ENCODE measurements at regions not wholly inside any gene's neighbourhood (a gene's known extent, or its start where the extent isn't known, plus 50 kb on each side); places are given as distances from the start of the nearest gene placed in this dataset.

DNA sequence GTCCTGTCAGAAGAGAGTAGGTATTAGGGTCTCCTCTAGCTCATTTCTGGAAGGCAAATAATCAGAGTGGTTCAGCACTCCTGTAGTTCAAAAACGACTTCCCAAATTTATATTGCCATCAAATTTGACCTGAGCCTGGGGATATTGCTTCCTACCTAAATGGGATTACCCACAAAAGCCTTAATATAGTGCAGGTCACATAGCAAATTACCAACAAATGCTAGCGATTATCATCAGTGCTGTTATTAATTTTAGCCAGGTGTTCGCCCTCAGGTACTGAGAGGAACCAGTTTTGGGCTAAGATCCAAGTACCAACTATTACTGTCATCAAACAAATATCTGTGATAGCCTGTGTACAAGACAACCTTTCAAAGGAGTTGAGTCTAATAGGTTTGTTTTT is 661.8 kb upstream of the PTBP2 start:
- ATAC-seq, result no peak
- DNase-seq (ENCODE audit: low spot score), result no peak
- intact Hi-C loops (cut with DNase I), result no loop called here

DNA sequence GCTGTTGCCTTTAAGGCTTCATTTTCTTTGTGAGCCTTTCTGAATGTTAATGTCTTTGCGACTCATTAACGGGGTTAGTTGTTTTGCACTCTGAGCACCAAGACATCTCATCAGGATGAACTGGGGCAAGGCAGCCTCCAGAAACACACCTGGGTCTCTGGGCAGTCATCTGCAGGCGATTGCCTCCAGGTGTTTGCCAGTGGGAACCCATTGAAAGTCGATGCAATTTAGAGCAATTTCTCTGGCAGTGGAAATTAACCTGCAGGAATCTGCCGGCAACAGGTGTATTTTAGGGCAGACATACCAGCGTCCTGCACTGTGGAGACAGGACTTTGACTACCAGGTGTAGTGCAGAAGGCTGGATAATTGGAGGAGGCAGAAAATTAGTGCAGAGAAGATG is 661.0 kb upstream of the PTBP2 start:
- DNase-seq (ENCODE audit: low spot score) (no peak), ATAC-seq (no peak)
- intact Hi-C loops (cut with DNase I), result no loop called here

DNA sequence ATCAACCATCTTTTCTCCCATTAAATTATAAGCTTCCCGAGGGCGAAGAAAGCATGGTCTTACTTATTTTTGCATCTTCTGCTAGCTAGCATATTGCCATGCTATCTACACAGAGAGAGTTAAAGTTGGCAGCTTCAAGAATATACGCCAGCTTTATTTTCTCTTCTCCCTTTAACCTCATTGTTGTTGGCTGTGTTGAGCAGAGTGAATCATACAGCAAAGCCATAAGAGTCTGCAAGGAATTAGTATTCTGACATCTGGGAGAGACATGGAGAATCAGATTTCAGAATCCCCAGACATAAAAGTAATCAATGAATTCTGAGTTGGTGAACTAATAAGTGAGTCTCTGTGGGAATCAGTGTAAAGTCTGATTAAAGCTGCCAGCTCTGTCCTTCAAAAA is 649.6 kb upstream of the PTBP2 start:
- ATAC-seq (no peak), DNase-seq (ENCODE audit: low spot score) (no peak)
- intact Hi-C loops (cut with DNase I), result no loop called here

DNA sequence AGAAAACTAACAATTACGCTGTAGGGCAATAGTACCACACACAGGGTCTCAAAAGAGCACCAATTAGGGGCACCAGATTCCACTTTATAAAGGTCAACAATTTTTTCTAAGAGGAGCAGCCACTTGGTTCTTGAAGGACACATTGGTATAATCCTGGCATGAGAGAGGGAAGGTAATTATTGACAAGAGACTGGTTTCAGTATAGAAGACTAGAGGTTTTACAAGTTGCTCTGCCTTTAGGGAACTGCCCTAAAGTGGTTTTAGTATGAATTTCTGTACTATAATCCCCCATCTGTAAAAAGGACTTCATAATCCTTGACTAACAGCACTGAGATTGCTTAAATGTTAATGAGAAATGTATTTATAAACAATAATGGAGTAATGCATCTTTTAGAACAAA is 648.5 kb upstream of the PTBP2 start:
- no peak for DNase-seq (ENCODE audit: low spot score)
- intact Hi-C loops (cut with DNase I), result no loop called here
- ATAC-seq, result no peak

DNA sequence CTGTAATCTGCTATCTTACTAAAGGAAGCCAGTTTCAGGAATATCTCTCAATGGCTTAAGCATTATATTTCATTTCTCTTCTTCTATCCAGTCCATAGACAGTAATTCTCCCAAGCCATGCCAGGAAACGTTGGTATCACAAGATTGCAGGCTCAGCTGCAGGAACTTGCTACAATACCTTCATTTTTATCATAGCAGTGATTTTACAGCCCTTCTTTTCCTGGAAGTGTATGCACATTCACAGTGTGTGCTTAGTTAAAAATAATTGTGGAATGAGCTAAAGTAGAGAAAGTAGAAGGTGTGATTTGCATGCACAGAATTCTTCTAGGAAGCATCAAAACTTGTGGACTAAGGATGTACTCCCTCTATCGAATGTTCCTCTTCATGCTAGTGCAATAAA is 647.2 kb upstream of the PTBP2 start:
- DNase-seq (ENCODE audit: low spot score) (no peak), ATAC-seq (no peak)
- intact Hi-C loops (cut with DNase I), result no loop called here

DNA sequence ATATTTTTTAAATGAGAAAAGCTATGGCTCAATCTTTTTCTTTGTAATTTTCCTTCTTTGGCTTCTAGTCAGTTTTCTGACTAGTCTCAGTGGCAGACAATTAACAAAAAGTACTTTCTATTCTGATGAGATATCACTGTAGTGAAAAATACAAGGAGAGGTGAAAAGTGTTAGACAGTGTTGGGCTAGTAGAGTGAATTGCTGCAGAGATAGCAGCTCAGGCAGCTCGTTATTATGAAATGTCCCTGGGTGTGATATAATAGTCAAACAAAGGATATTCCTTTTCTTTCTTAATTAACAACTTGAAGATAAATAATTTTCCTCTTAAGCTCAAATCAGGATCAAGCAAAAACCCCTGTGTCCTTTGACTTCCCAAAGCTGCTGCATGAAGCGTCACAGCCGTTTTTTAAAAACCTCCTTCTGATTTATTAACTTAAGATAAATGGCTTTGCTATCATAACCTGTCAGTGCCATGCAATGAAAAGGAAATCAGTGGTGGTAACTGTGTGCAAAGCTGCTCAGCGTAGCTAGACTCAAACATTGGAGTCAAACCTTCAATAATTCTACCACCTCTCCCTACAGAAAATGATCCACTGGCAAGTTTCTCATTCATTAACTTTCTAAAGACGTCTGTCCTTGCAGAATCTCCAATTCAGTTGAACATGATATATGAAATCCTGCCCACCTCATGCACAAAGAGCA is 646.6 kb upstream of the PTBP2 start:
- DNase-seq (ENCODE audit: low spot score) (no peak), ATAC-seq (no peak)
- intact Hi-C loops (cut with DNase I), result no loop called here

DNA sequence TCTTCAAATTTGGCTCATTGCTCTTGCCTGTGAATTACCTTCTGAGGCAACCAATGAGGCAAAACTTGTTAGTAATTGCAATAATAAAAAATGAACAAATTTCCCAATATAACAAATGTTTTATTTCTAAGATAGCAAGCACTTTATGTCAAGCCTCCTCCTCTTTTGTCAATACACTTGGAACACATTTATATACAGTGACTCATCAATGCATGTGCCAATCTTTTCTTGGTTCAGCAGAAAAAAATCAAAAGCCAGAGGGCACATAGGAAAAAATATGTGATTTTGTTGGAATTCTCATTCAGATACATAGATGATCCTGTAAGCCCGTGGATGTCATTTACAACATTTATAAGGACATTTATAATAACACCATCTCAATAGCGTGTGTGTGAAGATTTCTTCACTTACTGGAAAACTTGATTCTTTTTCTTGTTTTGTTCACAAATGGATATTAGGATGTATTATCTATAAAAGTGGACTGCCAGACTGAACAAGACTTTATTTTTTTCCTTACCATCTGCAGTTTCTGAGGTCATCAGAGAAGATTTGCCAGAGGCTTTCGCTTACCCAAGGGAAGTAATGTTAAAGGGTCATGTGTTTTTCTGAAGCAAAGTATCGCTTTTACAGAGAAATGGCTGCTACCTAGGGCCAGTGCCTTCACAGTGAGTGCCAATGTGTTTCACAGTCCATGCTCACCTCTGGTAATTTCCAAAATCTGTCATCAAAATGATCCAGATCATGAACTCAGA is 645.7 kb upstream of the PTBP2 start:
- intact Hi-C loops (cut with DNase I), result no loop called here
- DNase-seq (ENCODE audit: low spot score) (no peak), ATAC-seq (no peak)

DNA sequence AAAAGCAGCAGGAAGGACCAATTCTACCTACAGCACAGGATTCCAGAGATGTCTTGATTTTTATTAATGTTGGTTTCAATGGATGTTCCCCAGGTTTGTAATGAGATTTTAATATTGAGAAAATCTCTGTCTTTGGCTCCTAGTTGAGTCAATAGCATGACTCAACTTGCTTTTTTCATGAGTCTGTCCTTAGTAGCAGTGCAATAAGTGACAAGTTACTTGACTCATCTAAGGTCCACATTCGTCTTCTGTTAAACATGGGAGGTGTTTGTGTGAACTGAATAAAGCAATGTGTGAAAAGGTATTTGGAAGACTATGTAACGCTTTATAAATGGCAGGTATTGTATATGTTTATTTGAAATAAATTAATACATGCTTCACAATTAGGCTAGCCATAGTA is 645.0 kb upstream of the PTBP2 start:
- ATAC-seq, result no peak
- intact Hi-C loops (cut with DNase I), result no loop called here
- DNase-seq (ENCODE audit: low spot score), result no peak

DNA sequence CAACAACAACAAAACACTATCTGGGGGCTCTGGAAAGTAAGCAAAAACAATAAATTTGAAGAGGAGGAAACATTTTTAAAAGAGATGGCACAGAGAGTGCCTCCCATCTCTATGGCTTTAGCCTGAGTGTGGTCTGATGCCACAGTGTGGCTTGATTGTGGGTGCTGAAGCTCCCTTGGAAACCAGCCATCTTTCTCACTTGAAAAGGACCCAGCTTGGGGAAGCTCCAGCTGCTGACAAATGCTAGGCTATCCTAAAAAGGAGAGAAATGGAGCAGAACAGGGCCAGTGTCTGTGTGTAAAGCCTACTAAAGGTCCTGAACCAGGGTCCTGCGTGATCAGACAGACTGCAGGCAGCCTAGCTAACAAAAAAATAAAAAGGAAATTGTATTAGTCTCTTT is 642.0 kb upstream of the PTBP2 start:
- DNase-seq (ENCODE audit: low spot score) (no peak), ATAC-seq (no peak)
- intact Hi-C loops (cut with DNase I), result no loop called here

GRCh38 chr1:96080925-96081324 is 640.7 kb upstream of the PTBP2 start:
- intact Hi-C loops (cut with DNase I), result no loop called here
- no peak for DNase-seq (ENCODE audit: low spot score)
- no peak for ATAC-seq

- DNase-seq (ENCODE audit: low spot score), result no peak
- ATAC-seq, result no peak
Observed at GRCh38 chr1:96087719-96088118, 633.9 kb upstream of the PTBP2 start.

GRCh38 chr1:96090134-96090533 is 631.5 kb upstream of the PTBP2 start:
- ATAC-seq (no peak), DNase-seq (ENCODE audit: low spot score) (no peak)
- intact Hi-C loops (cut with DNase I), result no loop called here

More at GRCh38 chr1:96087719-96088118, 633.9 kb upstream of the PTBP2 start:
- intact Hi-C loops (cut with DNase I), result no loop called here

DNA sequence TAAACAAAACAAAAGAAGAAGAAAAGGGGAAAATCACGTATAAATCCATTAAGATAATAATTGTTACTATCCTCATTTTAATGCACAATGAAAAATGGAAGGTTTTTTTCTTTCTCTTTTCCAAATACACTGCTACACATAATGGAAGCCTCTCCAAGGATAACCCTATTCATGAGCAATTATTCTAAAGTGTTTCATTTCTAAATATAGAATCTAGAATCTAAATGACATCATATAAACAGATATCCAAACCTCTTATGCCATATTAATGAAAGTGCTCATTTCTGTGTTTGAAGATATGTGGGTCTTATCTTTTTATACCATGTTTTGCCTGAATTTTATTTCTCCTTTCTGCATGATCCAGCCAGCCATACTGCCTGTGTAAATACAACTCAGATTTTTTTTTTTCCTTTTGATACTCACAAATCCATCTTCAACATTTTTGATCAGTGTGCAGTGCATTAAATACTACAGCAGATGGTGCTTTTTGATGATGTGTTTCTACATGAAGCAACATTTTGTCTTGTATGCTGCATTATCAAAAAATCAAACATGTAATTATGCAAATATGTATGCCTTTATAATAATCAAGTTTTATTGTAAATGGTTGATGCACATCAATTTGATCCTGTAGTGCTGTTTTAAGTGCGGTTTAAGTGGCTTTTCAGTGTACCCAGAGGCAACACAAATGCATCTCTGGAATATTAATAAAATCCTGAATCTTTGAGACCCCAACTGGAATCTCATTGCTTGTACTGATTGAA is 625.6 kb upstream of the PTBP2 start:
- ATAC-seq (no peak), DNase-seq (ENCODE audit: low spot score) (no peak)
- intact Hi-C loops (cut with DNase I), result no loop called here

- intact Hi-C loops (cut with DNase I), result no loop called here
- DNase-seq (ENCODE audit: low spot score) (no peak), ATAC-seq (no peak)
Observed at GRCh38 chr1:96096613-96097321, 624.8 kb upstream of the PTBP2 start.

GRCh38 chr1:96104506-96104905 is 617.1 kb upstream of the PTBP2 start:
- no peak for DNase-seq (ENCODE audit: low spot score)
- no peak for ATAC-seq
- intact Hi-C loops (cut with DNase I), result no loop called here

GRCh38 chr1:96104906-96105305 is 616.7 kb upstream of the PTBP2 start:
- intact Hi-C loops (cut with DNase I), result no loop called here
- DNase-seq (ENCODE audit: low spot score) (no peak), ATAC-seq (no peak)

DNA sequence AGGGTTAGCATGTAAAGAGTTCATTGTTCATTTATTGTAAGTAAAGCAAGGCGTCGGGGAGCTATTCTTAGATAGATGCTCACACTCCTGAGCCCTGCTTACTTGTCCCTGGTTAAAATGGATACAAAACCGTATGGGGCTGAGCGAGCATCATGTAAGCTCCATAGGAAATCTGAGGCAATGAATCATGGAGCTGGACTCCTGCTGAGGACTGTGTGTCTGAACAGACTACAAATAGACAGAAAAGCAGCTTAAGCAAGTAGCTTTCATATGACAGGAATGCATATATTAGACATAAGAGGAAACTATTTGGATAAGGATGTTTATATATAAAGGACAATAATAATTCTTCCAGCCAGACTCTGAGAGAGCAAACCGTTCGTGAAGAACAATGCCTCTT is 604.9 kb upstream of the PTBP2 start:
- ATAC-seq, result no peak
- intact Hi-C loops (cut with DNase I), result no loop called here
- no peak for DNase-seq (ENCODE audit: low spot score)

GRCh38 chr1:96130432-96130831 is 591.2 kb upstream of the PTBP2 start:
- no peak for ATAC-seq
- intact Hi-C loops (cut with DNase I), result no loop called here

GRCh38 chr1:96144636-96145035 is 576.9 kb upstream of the PTBP2 start:
- intact Hi-C loops (cut with DNase I), result no loop called here
- DNase-seq (ENCODE audit: low spot score) (no peak), ATAC-seq (no peak)

More at GRCh38 chr1:96130432-96130831, 591.2 kb upstream of the PTBP2 start:
- DNase-seq (ENCODE audit: low spot score), result no peak

DNA sequence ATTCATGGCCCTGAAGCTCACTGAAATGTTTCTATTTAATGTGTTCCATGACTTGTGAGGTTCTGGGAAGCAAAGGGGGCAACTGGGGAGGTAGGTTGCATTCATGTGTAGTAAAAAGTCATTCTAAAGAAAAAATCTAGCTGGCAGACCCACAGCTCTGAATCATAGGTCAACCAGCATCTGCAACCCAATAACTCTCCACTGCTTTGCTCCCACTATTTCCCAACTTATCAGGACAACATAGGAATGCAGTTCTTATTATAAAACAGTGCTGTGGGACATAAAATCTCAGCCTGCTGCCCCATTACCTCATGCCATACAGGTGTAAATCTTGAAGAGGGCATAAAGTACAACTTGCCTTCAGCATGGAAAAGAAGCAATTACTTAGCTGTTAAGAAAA is 576.1 kb upstream of the PTBP2 start:
- no peak for DNase-seq (ENCODE audit: low spot score)
- intact Hi-C loops (cut with DNase I), result no loop called here
- ATAC-seq, result no peak
